NK-92 treated with Interleukin-12 subunit alpha and Interleukin-12 subunit beta, amount 100 ng/mL, for 24 hours (cell line): ENCODE measurements at regions not wholly inside any gene's neighbourhood (a gene's known extent, or its start where the extent isn't known, plus 50 kb on each side); places are given as distances from the start of the nearest gene placed in this dataset.
"Not testable (repeated sequence)": the region's sequence is repeated elsewhere in the genome, so short reads cannot be mapped to it uniquely, and the experiment has no call there.

Source experiments
- DNase-seq: peaks from one replicate; lab custom pipeline; 2025; lab: John Stamatoyannopoulos, UW

GRCh38 chrX:150052226-150052625, 113.9 kb upstream of the EOLA2 start:
- DNase-seq, result no peak

- no peak for DNase-seq
Measured at GRCh38 chrX:150058728-150059127, 120.4 kb upstream of the EOLA2 start.

GRCh38 chrX:150060406-150060805, 122.1 kb upstream of the EOLA2 start:
- no peak for DNase-seq

- no peak for DNase-seq
Measured at GRCh38 chrX:150062292-150063137, 124.2 kb upstream of the EOLA2 start.

GRCh38 chrX:150063138-150063518, 124.8 kb upstream of the EOLA2 start:
- no peak for DNase-seq

- DNase-seq, result no peak
Measured at GRCh38 chrX:150063674-150064073, 125.4 kb upstream of the EOLA2 start.

- no peak for DNase-seq
Measured at GRCh38 chrX:150074175-150074574, 135.9 kb upstream of the EOLA2 start.

GRCh38 chrX:150080497-150080896, 142.2 kb upstream of the EOLA2 start:
- no peak for DNase-seq

GRCh38 chrX:150081076-150081475, 142.8 kb upstream of the EOLA2 start:
- no peak for DNase-seq

GRCh38 chrX:150084496-150085229, 146.4 kb upstream of the EOLA2 start:
- no peak for DNase-seq

- DNase-seq, result no peak
Measured at GRCh38 chrX:150085881-150086280, 147.6 kb upstream of the EOLA2 start.

- DNase-seq, result no peak
Measured at GRCh38 chrX:150086371-150086770, 148.1 kb upstream of the EOLA2 start.

- no peak for DNase-seq
Measured at GRCh38 chrX:150087612-150088011, 149.3 kb upstream of the EOLA2 start.

- no peak for DNase-seq
Measured at GRCh38 chrX:150088042-150088441, 149.8 kb upstream of the EOLA2 start.

GRCh38 chrX:150088766-150089518, 150.7 kb upstream of the EOLA2 start:
- DNase-seq, result no peak

- not testable (repeated sequence) for DNase-seq
Measured at GRCh38 chrX:150091300-150091699, 153.0 kb upstream of the EOLA2 start.

GRCh38 chrX:150092549-150092948, 154.3 kb upstream of the EOLA2 start:
- no peak for DNase-seq

- no peak for DNase-seq
Measured at GRCh38 chrX:150094375-150094774, 156.1 kb upstream of the EOLA2 start.

GRCh38 chrX:150094996-150095395, 156.7 kb upstream of the EOLA2 start:
- DNase-seq, result no peak

- no peak for DNase-seq
Measured at GRCh38 chrX:150099316-150099715, 161.0 kb upstream of the EOLA2 start.

GRCh38 chrX:150100261-150100660, 162.0 kb upstream of the EOLA2 start:
- no peak for DNase-seq

- DNase-seq, result no peak
Measured at GRCh38 chrX:150118476-150118875, 180.2 kb upstream of the EOLA2 start.

GRCh38 chrX:150119323-150119722, 181.0 kb upstream of the EOLA2 start:
- DNase-seq, result no peak
